HG03095 (cell line): ENCODE measurements at regions not wholly inside any gene's neighbourhood (a gene's known extent, or its start where the extent isn't known, plus 50 kb on each side); places are given as distances from the start of the nearest gene placed in this dataset.

ENCODE experiments used
- ATAC-seq: cut with Tn5 transposase; IDR thresholded peaks from one replicate; pipeline ENCODE4 v1.9.1; 2021; ENCODE audit warnings: moderate library complexity; ENCODE audit not compliant: unreplicated experiment

- no peak for ATAC-seq
Measured at GRCh38 chr2:217420854-217421253, 561.0 kb upstream of the TNP1 start.

GRCh38 chr2:217419055-217419671, 559.3 kb upstream of the TNP1 start:
- no peak for ATAC-seq

GRCh38 chr2:217418544-217418943, 558.7 kb upstream of the TNP1 start:
- no peak for ATAC-seq

- ATAC-seq: no peak
Measured at GRCh38 chr2:217418090-217418489, 558.2 kb upstream of the TNP1 start.

- ATAC-seq: no peak
Measured at GRCh38 chr2:217417536-217417935, 557.7 kb upstream of the TNP1 start.

GRCh38 chr2:217415316-217415715, 555.5 kb upstream of the TNP1 start:
- peak; percentile 90 for ATAC-seq

GRCh38 chr2:217414429-217414828, 554.6 kb upstream of the TNP1 start:
- ATAC-seq: no peak

GRCh38 chr2:217413193-217413592, 553.3 kb upstream of the TNP1 start:
- no peak for ATAC-seq

GRCh38 chr2:217412721-217413120, 552.9 kb upstream of the TNP1 start:
- ATAC-seq: no peak

- no peak for ATAC-seq
Measured at GRCh38 chr2:217412277-217412676, 552.4 kb upstream of the TNP1 start.

GRCh38 chr2:217410681-217410960, 550.8 kb upstream of the TNP1 start:
- ATAC-seq: no peak

GRCh38 chr2:217409949-217410680, 550.3 kb upstream of the TNP1 start:
- no peak for ATAC-seq

GRCh38 chr2:217407362-217407761, 547.5 kb upstream of the TNP1 start:
- no peak for ATAC-seq

GRCh38 chr2:217404236-217404760, 544.4 kb upstream of the TNP1 start:
- ATAC-seq: no peak

- ATAC-seq: no peak
Measured at GRCh38 chr2:217402761-217403383, 543.0 kb upstream of the TNP1 start.

GRCh38 chr2:217402144-217402543, 542.3 kb upstream of the TNP1 start:
- ATAC-seq: no peak

GRCh38 chr2:217399291-217399690, 539.4 kb upstream of the TNP1 start:
- no peak for ATAC-seq

- ATAC-seq: no peak
Measured at GRCh38 chr2:217398860-217399259, 539.0 kb upstream of the TNP1 start.

GRCh38 chr2:217398101-217398500, 538.2 kb upstream of the TNP1 start:
- ATAC-seq: no peak

GRCh38 chr2:217396586-217396985, 536.7 kb upstream of the TNP1 start:
- no peak for ATAC-seq

GRCh38 chr2:217396165-217396564, 536.3 kb upstream of the TNP1 start:
- ATAC-seq: no peak
